ENCODE measurements at regions not wholly inside any gene's neighbourhood (a gene's known extent, or its start where the extent isn't known, plus 50 kb on each side); places are given as distances from the start of the nearest gene placed in this dataset.
A peak's percentile ranks its signal among the peaks of the same experiment; 100 is the strongest.

- DNase-seq (ENCODE audit: low spot score) = no peak
Observed at GRCh38 chr5:124372457-124372856, 374.0 kb downstream of the ZNF608 start.

- DNase-seq (ENCODE audit: low spot score) = no peak
Observed at GRCh38 chr5:124371111-124371706, 375.2 kb downstream of the ZNF608 start.

- no peak for DNase-seq (ENCODE audit: low spot score)
Observed at GRCh38 chr5:124370601-124371000, 375.8 kb downstream of the ZNF608 start.

- no peak for DNase-seq (ENCODE audit: low spot score)
Observed at GRCh38 chr5:124365361-124365801, 381.1 kb downstream of the ZNF608 start.

GRCh38 chr5:124355928-124356327, 390.5 kb downstream of the ZNF608 start:
- no peak for DNase-seq (ENCODE audit: low spot score)

GRCh38 chr5:124353016-124353415, 393.4 kb downstream of the ZNF608 start:
- DNase-seq (ENCODE audit: low spot score) = no peak

- DNase-seq (ENCODE audit: low spot score) = no peak
Observed at GRCh38 chr5:124352312-124352711, 394.1 kb downstream of the ZNF608 start.

GRCh38 chr5:124349931-124350330, 396.5 kb downstream of the ZNF608 start:
- no peak for DNase-seq (ENCODE audit: low spot score)

- DNase-seq (ENCODE audit: low spot score) = no peak
Observed at GRCh38 chr5:124343451-124343867, 403.0 kb downstream of the ZNF608 start.

- DNase-seq (ENCODE audit: low spot score) = no peak
Observed at GRCh38 chr5:124342986-124343385, 403.5 kb downstream of the ZNF608 start.

GRCh38 chr5:124342584-124342983, 403.9 kb downstream of the ZNF608 start:
- DNase-seq (ENCODE audit: low spot score) = no peak

- no peak for DNase-seq (ENCODE audit: low spot score)
Observed at GRCh38 chr5:124342027-124342471, 404.4 kb downstream of the ZNF608 start.

GRCh38 chr5:124341066-124341858, 405.2 kb downstream of the ZNF608 start:
- DNase-seq (ENCODE audit: low spot score) = peak; percentile 65

GRCh38 chr5:124337996-124338395, 408.4 kb downstream of the ZNF608 start:
- DNase-seq (ENCODE audit: low spot score) = no peak

- no peak for DNase-seq (ENCODE audit: low spot score)
Observed at GRCh38 chr5:124333298-124333979, 413.0 kb downstream of the ZNF608 start.

- no peak for DNase-seq (ENCODE audit: low spot score)
Observed at GRCh38 chr5:124332273-124332672, 414.2 kb downstream of the ZNF608 start.

GRCh38 chr5:124330595-124331220, 415.7 kb downstream of the ZNF608 start:
- no peak for DNase-seq (ENCODE audit: low spot score)

GRCh38 chr5:124328201-124328600, 418.2 kb downstream of the ZNF608 start:
- DNase-seq (ENCODE audit: low spot score) = no peak

GRCh38 chr5:124318661-124319060, 427.8 kb downstream of the ZNF608 start:
- DNase-seq (ENCODE audit: low spot score) = no peak

GRCh38 chr5:124317451-124317850, 429.0 kb downstream of the ZNF608 start:
- DNase-seq (ENCODE audit: low spot score) = no peak

GRCh38 chr5:124315741-124316415, 430.6 kb downstream of the ZNF608 start:
- DNase-seq (ENCODE audit: low spot score) = no peak

GRCh38 chr5:124310453-124310852, 436.0 kb downstream of the ZNF608 start:
- DNase-seq (ENCODE audit: low spot score) = no peak

All from putamen (tissue), 1 donor.